Activated CD8-positive, alpha-beta memory T cell treated with anti-CD3 and anti-CD28 coated beads for 1 hour (primary cell): ENCODE measurements at regions not wholly inside any gene's neighbourhood (a gene's known extent, or its start where the extent isn't known, plus 50 kb on each side); places are given as distances from the start of the nearest gene placed in this dataset.

Experiments used
- DNase-seq, 2 donors: peaks; one replicate each; pipeline ENCODE4 v3.0.0-alpha.2; 2020; ENCODE audit warnings: low read depth in 1 of 2; ENCODE audit errors: extremely low read depth in 1 of 2

DNA sequence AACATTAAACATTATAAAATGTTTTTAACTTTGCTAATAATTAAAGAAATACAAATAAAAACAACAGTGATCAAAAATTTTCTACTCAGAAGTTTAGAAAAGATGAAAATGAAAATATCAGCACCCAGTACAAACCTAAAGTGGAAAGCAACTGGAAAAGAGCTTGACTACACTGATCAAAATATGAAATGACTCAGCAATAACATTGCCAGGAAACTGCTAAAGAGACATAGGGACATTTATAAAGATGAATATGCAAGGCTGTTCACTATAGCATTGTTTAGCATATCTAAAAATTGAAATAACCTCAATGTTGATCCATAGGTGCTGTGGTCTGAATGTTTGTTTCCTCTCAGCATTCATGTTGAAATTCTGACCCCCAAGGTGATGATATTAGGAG lies 88.5 kb upstream of the NOCT start:
- DNase-seq = no peak

DNA sequence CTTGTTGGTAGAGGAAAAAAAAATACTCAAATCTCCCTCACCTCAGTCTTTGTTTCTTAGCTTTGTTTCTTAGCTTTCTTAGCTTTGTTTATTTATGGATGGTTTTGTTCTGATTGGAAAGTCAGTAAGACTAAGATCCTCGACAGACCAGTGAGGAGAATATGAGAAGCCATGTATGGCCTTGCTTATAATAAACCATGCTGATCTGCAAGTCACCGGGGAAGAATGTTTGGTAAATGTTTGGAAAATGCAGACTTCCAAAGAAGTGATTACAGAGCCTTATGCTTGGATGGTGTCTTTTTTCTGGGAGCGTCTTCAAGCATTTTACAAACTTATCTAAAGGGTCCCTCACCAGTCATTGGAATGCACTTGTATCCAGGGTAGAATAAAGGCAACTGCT lies 90.1 kb upstream of the NOCT start:
- DNase-seq = no peak

DNA sequence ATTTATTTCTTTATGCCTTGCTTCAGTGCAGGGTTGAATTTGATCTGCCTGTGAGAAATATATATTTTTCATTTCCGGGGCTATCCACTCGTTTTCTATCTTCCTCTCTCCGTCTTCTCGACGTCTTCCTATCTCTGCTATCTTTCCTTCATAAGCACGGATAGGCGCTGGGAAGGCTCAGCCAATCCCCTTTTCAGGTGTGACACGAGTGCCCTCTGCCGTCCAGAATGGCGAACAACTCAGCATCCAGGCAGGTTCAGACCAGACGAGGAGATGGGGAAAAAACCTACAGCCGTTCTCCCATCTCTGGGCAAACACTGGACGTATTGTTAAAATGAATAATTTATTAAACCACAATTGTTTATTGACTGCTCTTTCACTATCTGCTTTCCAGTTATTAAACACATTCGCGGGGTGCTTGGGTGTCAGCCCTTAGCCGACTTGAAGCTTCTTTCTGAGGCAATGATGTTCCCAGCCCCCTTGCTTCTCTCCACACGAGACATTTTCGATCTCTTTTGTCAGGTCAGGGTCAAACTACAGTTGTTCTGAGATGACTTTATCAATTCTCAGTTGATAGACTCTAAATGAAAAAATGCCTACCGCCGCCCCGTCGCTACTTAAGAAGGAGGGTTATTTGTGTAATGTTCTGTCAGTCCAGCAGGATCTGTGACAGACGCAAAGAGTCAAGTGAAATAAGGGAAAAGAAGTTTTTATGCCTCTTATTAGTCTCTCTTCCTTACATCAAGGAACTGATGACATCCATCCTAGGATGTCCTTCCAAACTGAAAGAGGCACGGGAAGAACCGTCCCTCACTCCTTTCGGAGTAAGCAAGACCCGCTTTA lies 96.3 kb upstream of the NOCT start:
- DNase-seq = peak in 1 of 2 donors; percentile 1

DNA sequence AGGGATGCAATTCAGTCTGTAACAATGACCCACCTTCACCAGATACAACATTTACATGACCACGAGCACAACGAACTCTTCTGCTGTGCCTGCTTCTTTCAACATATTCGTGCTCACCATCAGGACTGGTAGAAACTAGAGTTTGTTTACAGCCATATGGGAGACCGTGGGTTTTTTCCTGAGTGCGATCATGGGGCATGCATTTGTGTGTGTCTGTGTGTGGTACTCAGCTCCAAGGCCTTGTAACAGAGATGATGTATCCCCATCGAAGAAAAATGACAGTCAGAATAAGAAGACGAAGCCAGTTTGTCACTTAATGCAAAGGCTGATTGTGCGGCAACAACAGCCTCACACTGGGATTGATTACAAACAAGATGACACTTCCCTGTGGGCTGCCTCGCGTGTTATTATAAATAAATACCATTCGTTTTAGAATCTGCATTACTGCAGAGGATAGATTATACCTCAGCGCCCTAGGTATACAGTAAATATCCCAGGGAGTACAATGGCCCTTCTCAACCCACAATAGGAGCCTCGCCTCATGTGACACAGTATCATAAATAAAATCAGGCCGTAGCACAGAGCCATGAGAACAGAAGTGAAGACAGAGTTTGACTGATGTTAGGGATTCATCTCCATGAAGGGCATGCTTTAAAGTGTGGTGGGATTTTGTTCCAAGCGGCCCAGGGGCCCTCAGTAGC lies 97.3 kb upstream of the NOCT start:
- DNase-seq = no peak

DNA sequence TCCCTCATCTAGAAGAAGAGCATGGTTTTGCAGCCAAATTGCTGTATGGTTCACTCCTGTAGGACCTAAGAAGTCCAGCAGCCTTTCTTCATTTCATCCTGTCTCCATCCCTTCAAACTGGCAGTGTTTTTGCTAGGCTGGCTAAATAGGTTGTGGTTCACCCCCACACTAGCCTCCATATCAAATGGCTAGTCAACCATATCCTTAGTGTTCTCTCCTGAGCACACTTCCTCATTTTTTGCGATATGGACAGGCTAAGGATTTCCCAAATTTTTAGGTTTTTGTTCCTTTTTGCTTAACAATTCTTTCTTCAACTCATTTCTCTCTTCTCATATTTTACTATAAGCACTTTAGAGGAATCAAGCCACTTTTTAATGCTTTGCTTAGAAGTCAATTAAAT lies 98.8 kb upstream of the NOCT start:
- DNase-seq = no peak

DNA sequence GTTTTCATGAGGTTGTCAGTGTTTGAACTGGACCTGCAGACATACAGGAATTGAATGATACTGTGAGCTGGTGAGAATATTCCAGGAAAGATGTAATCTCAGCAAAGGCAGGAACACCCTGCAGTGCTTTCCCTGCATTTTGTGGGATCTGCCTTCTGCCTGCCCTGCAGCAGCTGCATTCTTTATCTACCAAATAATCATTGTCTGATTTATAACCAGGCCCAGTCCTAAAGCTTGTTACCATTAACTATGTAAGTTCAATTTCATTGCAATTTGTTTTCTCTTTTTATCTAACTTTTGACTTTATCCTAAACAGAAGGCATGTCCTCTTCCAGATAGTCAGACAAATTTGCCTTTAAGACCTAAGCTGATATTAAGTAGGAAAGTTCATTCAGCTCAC lies 99.8 kb upstream of the NOCT start:
- no peak for DNase-seq

DNA sequence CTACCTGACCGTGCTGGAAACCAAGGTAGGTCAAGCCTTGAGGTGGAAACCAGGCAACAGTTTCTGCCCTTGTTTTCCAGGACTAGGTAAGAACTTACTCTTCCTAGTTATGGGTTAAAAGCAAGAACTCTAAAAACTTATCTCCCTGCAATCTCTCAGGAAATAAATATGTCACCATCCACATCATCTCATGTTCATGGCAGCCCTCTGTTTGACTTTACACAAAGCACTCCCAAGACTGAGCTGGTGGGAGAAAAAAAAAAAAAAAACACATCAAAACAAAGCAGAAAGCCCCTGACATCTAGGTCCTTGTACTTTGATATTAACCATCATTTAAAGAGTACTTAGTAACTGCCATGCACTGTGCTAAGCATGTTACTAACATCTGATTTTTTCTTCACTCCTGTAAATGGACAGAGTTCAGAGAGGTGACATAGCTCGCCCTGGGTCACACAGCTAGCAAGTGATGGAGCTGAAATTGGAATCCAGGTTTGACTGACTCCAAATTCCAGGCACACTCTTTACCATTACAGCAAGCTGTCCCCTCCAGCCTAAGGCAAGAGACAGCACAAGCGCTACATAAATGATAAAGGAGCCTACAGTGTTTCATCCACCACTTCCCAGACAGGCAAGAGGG lies 102.8 kb upstream of the NOCT start:
- no peak for DNase-seq

DNA sequence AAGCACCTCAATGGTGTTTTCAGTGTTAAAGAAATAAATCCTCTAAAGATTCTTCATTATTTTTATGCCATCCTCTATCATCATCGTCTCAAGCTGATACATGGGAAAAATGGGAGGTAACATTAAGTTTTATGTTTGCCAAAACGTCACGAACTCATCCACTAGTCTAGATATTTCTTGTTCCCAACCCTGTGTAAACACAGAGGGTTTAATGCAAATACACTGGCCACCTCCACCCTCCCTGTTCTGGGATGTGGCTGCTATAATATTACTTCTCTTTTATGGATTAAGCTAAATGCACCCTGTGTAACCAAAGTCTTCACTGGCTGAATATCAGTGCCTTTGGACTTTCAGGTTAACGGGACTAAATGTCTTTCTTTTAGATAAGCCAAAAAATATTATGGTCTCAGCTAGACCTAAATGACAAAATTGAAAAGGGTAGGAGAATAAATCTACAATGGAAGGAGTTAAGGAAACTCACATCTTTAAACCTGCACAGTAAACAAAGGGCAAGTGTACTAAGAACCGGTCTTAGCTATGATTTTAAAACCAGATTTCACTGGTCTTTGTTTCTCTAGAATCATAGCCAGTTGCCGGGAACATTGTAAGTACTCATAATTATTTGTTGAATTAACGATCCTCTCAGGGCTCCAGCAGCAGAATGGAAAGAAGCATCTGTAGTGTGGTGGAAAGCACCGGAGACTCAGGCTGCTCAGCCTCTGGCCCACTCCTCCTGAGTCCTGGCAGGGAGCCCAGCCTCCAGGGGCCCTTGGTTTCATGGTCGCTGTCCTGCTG lies 103.5 kb upstream of the NOCT start:
- DNase-seq = no peak

DNA sequence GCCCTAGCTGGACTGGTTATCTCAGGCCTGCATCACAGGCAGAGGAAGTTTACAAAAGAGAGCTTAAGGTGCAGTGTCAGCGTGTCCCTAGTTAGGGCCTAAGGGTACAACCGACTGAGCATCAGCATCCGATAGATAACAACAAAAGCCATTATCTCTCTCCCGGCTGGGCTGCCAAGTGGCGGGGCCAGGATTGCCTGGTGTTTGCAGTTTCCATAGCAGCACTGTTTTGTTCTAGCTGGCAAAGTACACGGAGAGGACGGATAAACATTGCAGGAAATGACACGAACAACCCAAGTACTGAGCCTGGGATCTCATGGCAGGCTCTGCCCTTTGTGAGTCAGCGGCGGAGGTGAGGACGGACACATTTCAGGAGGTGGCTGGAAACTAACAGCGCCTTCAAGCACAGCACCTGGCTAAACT lies 104.7 kb upstream of the NOCT start:
- DNase-seq = no peak

DNA sequence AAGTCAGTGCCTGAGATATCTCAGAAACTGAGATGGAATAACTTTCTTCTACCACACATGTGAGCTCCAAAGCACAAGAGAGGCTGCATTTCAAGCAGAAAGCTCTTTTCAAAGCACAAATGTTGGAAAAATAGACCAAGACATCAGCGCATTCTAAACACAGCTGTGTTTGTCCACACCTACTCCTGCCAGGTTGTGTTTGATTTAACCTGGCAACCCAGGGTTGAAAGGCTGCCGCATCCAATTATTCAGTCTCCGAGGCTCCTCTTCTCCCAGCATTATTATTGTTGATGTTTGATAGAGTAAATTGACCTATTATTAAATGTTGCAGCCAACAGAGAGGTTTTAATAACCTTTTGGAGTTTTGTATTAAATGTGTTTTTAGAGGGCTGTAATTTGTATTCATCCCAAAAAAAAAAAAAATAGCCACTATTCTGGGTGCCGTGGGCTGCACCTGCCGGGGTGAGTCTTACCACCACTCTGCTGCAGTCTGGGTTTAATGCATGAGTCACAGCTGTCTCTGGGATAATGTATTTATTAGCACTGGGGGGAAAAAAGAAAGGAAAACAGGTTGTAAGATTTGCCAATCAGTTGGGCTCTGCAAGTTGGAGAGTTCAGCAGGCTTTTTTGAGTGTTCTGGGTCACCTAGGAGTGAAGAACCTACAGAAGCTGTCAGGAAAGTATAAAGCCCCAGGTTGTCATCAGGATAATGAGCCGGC lies 105.2 kb upstream of the NOCT start:
- DNase-seq = no peak

DNA sequence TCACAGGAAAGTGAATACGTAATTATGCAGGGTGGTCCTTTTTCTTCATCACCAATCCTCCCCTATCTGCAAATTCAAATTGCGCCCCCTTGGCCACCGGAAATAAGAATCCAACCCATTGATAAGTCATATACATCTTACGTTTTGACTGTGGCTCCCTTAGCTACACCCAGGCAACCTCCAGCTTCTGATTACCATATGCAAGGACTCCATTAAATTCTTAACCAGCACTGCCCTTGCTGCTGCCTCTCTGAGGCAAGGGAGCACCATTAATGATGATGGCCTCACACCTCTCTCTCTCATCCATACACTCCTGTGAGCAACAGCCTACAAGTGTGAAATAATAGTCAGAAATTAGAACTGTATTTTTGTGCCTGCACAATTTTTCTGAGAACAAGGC lies 106.0 kb upstream of the NOCT start:
- DNase-seq = no peak

DNA sequence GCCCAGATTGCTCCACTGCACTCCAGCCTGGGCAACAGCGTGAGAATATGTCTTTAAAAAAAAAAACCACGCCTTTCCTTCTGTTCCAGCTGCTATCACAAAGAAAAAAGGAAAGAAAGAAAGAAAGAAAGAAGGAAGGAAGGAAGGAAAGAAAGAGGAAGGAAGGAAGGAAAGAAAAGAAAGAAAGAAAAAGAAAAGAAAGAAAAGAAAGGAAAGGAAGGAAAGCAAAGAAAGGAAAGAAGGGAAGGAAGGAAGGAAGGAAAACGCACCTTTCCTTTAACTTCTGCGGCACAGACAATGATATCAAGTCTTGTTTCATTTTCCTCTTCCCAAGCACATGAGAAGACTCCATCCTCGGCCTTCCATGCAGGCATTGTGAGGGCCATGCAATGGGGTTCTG lies 107.4 kb upstream of the NOCT start:
- DNase-seq = no peak

DNA sequence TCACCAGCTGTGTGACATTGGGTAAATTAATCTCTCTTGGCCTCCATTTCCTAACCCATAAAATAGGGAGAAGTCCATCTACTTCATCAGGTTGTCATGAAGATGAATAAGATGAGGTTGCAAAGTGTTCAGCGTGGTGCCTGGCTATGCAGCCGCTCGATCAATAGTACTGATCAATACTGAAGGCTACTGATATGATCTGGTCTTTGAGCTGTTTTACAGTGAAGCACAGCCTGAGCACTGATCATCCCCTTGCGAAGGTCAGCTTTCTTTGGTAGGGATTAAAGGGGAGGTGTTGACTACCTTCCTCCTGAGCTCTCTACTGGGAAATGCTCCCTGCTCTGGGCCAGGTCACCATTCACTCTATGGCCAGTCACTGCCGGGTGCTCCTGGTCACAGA lies 108.4 kb upstream of the NOCT start:
- no peak for DNase-seq

DNA sequence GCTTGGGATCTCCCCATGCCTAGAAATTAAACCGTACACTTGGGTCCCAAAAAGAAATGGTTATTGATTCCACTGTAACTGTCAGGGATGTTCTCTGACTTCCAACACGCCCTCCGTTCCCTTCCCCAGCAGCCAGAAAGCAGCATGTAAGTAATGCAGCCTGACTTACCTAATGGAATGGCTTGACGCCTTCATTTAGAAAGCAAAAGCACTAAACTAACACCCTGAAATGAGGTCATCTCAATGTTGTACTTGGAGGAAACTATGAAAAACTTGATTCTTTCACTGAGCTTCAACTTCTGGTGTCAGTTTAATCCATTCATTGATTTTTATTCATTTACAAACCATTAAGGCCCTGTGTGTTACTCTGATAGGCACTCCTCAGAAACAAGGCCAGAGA lies 110.8 kb upstream of the NOCT start:
- no peak for DNase-seq

DNA sequence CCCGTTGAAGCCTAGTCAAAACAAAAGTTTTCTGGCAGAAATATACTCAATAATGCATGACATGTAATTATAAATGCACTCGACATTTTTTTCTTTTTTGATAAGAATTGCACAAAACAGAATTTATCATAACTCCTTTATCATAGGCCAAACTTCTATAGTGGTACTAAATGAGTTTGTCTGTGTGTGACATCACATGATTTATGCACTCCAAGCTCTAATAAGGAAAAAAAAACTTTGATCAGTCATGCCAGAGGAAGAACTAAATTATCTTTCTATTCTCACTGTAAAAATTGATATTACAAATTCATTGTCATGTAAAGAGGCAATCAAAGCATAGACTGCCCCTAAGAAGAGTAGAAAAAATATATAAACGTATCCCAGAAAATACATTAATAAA lies 112.4 kb upstream of the NOCT start:
- DNase-seq = no peak

DNA sequence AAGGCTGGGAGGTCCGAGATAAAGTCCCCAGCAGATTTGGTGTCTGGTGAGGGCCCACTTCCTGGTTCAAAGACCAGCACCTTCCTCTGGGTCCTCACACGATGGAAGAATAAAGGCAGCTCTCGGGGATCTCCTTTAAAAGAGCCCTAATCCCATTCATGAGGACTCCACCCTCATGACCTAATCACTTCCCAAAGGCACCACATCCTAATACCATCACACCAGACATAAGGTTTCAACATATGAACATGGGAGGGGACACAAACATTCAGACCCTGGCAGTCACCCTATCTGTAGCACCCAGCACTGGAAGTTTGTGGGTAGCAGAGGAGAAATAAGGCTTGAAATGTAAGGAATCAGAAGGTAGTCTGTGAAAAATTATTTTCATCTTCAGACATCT lies 112.9 kb upstream of the NOCT start:
- DNase-seq = no peak

DNA sequence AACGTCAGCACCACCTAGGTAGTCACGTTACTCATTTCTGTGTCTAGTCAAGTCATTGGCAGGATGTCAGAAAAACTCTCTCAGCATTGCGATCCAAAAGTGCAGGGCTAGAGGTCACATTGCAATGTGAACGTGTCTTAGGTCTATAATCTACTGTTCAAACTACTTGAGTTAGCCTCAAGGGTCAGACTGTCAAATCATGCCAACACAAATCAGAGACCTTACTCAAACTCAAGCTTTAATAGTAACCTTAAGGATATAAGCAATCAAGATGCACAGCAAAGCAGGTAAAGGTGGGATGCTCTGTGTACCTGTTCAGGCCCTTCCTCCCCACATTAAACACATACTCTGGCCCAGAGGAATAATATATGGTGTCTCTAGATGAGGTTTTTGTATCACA lies 114.4 kb upstream of the NOCT start:
- DNase-seq = no peak

DNA sequence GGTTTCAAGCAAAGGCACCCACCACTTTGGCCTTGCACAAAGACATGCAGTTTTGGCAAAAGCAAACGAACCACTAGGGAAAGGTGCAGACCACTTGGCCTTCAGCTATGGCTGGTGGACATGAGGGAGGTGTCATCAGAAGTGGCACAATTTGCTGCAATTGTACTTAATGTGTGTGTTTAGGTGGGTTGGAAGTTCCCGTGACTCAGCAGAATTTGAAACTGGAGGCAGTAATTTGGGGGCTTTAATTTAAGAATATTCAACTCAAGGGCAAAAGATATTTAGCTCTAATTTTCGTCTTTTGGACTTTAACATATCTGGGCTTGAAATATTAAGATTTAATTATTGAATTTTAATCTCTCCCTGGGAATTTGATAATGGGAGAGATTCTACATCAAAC lies 115.6 kb upstream of the NOCT start:
- no peak for DNase-seq

DNA sequence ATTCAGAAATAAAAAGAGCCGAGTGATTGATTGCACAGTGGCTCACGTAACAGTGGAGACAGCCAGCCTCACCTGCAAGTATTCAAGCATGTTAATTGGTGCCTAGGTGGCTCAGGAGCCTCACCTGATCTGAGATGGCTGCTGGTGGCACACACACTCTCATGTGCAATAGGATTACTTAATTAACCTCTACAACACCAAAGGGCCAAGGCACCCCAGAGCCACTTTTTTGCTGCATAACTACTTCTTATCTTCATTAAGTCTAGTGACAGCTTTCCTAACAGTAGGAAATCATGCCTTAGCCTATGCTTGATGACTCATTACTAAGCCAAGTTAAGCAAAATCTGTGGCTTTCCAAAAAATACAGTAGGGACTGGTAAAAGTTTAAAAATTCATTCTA lies 117.3 kb upstream of the NOCT start:
- no peak for DNase-seq

DNA sequence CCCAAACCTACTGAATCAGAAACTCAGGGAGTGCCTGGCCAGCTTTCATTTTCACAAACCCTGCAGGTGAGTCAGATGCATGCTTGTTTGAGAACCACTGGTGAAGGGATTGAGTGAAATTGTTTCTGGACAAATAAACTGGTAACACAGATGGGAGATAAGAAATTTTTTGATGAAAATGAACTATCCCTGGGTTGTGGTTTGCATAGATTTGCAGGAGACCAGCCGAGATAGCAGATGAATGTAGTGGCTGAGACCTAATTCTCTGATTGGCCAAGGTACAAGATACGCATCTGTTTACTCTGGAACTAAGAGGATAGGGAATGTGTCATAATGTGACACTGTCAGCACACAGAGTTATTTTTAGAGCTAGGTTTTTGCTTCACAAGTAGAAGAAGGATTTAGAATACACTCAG lies 117.8 kb upstream of the NOCT start:
- no peak for DNase-seq

DNA sequence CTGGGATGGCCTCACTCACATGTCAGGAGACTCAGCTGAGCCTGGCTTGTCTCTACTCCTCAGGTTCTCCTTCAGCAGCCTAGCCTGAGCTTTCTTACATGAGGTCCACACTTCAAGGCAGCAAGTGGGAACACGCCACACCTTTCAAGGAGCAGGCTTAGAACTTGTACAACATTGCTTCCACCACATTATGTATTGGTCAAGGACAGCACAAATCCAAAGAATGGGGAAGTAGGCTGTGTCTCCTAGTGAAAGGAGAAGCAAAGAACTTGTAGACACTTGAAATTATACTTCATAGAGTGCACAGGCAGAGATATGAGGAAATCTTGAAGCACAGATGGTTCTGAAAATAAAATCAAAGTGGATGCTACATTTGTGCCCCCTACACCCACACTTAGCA lies 120.9 kb upstream of the NOCT start:
- DNase-seq = no peak
